Left renal pelvis (tissue), 4 donors: ENCODE measurements at regions not wholly inside any gene's neighbourhood (a gene's known extent, or its start where the extent isn't known, plus 50 kb on each side); places are given as distances from the start of the nearest gene placed in this dataset.
"Not testable (repeated sequence)": the region's sequence is repeated elsewhere in the genome, so short reads cannot be mapped to it uniquely, and the experiment has no call there.

Source experiments
- DNase-seq, 4 donors: peaks; one replicate each; pipeline ENCODE4 v3.0.0-alpha.2; 2013; ENCODE audit warnings: low read depth in 4 of 4, low spot score in 3 of 4

DNA sequence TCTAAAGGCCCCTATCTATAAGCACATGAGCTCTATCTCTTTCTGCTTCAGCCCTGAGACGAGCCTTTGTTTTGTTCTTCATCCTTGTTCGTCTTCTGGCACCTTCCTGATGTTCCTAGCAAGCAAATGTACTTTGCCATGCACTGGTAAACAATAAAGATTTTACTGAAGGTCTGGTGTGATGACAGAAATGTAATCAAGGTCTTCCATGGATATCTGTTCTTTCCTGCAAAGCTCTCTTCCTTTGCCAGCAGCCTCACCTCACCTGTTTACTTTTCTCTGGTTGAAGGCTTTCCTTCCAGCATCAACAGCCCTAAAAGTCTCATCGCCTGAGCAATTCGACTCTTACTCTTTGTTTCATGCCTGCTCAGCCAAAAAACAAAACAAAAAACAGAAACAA, 330.3 kb downstream of the PCNX1 start:
- DNase-seq = no peak

- no peak for DNase-seq
Observed at GRCh38 chr14:71238835-71239234, 331.6 kb downstream of the PCNX1 start.

- no peak for DNase-seq
Observed at GRCh38 chr14:71240171-71240570, 332.9 kb downstream of the PCNX1 start.

GRCh38 chr14:71240866-71241520, 333.7 kb downstream of the PCNX1 start:
- no peak for DNase-seq

DNA sequence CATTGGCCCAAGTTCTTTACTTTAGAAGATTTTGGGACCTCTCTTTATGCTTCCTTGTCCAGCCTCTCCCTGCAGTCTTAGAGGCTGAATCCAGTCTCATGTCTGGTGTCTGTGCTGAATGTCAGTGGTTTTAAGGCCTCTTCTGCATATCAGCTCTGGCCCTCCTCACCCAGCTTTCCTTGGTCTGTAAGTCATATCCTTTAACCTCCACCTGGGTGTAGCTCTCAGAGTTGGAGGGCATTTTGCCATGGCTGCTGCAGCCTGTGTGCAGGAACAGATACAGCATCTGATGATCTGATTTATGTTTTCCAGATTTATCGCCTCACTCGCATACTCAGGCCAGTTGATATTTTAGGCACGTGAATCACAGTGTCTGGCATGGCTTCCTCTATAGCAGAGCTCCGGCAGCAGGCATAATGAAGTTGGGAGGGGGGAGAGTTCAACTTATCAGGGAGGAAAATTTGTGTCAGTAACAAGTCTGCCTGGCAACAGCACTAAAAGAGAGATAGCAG, 335.0 kb downstream of the PCNX1 start:
- DNase-seq = no peak

DNA sequence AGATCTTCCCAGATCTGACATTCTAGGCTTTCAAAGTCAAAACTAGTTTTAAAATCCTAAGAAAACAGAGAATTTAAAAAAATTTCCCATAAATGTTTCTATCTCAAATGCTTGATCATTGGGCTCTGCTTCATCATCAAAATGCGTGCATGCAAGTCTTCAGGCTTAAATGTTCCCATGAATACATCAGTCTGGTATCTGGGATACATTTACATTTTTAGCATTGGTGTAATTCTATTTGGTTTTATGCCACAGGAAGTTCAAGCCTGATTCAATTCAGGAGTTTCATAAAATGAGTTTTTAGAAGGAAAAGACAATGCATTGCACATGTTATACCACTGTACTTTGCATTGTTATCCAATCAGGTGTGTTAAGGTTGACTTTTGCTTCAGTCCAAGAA, 336.4 kb downstream of the PCNX1 start:
- no peak for DNase-seq

DNA sequence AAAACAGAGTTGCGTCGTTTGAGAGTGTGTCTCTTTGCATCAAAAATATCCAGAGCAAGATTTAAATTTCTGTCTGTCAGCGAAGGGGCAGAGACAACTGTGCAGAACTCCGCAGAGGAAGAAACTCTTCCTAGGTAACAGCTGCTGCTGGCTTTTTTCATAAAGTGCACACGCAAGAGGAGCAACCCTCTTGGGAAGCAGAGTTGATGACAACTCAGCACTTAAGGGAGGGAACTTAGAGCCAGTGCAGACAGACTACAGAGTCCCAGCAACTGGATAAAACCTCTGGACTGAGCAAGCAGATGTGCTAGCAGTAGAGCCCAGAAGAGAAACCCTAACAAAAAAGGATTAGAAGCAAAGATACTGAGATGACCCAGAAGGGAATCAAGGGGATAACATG, 337.1 kb downstream of the PCNX1 start:
- DNase-seq = no peak

- no peak for DNase-seq
Observed at GRCh38 chr14:71245659-71246361, 338.6 kb downstream of the PCNX1 start.

DNA sequence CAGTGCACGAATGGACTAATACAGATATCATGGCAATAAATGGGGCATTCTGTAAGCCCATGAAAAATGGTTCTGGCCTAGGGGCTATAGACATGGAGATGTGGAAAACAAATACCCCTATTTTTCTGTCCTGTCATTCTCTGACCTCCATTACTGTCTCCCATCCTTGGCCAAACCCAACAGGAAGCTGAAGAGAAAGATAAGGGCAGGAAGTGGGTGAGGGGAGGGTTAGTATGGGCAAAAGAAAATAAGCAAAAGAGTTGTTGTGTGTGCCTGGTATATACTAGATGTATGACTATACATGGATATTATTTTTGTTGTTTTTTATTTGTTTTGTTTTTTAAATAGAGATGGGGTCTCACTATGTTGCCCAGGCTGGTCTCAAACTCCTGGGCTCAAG, 339.3 kb downstream of the PCNX1 start:
- no peak for DNase-seq

GRCh38 chr14:71247106-71247505, 339.8 kb downstream of the PCNX1 start:
- DNase-seq = no peak

DNA sequence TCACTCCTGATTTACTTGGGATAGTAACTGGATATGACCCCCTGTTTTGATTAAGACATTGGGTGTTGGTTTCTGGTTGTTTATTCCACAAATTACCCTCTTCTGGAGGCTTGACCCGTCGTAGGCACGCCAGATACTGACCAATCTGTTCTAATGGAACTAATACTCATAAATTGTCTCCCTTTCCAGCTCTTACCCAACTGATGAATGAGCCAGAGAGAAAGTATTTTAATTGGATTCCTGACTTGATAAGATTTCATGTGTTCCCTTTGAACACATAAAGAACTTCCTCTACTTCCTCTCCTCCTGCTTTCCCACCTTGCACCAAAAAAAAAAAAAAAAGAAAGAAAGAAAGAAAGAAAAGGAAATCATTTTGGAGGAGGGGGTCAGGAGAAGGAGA, 340.9 kb downstream of the PCNX1 start:
- DNase-seq = no peak

GRCh38 chr14:71250347-71250746, 343.1 kb downstream of the PCNX1 start:
- no peak for DNase-seq

DNA sequence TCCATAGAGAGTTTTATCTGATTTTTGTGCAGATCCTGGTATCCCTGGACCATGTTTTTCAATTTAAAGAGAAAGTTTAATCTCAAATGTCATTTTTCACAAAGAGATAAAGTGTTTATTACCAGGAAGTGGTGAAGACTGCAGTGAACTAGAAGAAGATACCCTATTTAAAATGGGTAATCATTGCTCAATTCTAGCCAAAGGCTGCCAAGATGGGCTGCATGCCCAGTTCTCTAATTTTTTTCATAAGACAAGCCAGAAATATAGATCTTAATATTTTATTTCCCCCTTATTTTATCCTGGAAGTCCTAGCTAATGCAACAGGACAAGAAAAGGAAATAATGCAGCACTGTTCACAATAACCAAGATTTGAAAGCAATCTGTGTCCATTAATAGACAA, 343.5 kb downstream of the PCNX1 start:
- no peak for DNase-seq

DNA sequence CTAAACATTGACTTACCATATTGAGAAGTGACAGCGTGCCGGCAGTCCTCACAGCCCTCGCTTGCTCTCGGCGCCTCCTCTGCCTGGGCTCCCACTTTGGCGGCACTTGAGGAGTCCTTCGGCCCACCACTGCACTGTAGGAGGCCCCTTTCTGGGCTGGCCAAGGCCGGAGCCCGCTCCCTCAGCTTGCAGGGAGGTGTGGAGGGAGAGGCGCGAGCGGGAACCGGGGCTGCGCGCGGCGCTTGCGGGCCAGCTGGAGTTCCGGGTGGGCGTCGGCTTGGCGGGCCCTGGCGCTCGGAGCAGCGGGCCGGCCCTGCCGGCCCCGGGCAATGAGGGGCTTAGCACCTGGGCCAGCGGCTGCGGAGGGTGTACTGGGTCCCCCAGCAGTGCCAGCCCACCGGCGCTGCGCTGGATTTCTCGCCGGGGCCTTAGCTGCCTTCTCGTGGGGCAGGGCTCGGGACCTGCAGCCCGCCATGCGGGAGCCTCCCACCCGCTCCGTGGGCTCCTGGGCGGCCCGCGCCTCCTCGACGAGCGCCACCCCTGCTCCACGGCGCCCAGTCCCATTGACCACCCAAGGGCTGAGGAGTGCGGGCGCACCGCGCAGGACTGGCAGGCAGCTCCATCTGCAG, 346.9 kb downstream of the PCNX1 start:
- not testable (repeated sequence) for DNase-seq

DNA sequence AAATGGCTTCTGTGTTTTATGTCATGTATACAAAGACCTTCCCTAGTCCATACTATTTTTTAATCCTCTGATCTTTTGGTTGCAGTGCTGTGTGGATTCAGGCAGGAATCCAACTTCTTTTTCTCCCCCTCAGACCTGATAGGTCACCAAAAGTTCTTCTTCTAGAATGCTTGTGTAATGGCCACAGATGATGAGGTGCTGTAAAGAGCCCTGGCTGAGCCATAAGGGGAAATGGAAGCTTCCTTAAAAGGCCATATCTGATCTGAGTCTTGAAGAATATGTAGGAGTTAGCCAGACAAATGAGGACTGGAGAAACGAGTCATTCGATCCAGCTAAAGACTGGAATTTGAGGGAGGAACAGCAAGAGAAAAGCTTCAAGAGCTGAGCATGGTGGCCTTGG, 353.9 kb downstream of the PCNX1 start:
- no peak for DNase-seq

GRCh38 chr14:71262441-71262840, 355.2 kb downstream of the PCNX1 start:
- DNase-seq = no peak

DNA sequence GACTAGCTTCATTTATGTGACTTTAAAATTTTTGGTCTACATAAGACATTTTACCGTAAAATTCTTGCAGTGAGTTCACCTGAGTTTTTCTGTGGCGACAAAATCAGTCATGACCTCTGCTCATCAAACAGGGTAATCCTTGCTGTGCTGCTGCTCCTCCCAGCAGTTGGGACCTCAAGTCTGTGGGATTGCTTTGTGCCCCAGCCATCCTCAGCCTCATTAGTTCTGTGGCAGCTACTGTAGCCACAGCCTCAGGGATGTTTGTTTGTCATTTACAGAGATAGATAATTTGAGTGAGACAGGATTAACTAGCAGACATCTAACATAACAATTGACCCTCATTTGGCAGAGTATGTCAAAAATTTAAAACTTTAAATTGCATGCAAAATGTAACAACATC, 357.0 kb downstream of the PCNX1 start:
- no peak for DNase-seq

- no peak for DNase-seq
Observed at GRCh38 chr14:71267007-71267513, 359.8 kb downstream of the PCNX1 start.

DNA sequence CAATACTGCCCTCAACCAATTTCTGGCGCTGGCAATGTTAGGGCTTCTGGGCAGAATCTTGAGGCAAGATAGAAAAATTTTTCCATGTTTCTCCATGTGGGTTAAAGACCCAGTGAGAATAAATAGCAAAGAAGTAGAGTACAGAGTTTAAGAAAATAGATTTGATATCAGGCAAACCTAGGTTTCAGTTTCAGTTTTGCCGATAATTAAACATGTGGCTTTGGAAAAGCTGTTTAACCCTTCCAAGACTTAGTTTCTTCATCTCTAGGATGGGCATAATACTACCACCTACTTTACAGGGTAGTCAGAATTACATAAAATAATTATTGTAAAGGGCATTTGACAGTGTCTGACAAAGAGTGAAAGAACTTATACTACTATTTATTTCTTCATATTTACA, 360.4 kb downstream of the PCNX1 start:
- DNase-seq = no peak

DNA sequence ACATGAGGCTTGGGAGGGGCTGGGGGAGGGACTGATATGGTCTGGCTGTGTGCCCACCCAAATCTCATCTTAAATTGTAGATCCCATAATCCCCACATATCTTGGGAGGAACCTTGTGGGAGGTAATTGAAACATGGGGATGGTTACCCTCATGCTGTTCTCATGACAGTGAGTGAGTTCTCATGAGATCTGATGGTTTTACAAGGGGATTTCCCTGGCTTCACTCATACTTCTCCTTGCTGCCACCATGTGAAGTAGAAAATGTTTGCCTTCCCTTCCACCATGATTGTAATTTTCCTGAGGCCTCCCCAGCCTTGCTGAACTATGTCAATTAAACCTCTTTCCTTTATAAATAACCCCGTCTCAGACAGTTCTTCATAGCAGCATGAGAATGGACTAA, 362.9 kb downstream of the PCNX1 start:
- DNase-seq = no peak

DNA sequence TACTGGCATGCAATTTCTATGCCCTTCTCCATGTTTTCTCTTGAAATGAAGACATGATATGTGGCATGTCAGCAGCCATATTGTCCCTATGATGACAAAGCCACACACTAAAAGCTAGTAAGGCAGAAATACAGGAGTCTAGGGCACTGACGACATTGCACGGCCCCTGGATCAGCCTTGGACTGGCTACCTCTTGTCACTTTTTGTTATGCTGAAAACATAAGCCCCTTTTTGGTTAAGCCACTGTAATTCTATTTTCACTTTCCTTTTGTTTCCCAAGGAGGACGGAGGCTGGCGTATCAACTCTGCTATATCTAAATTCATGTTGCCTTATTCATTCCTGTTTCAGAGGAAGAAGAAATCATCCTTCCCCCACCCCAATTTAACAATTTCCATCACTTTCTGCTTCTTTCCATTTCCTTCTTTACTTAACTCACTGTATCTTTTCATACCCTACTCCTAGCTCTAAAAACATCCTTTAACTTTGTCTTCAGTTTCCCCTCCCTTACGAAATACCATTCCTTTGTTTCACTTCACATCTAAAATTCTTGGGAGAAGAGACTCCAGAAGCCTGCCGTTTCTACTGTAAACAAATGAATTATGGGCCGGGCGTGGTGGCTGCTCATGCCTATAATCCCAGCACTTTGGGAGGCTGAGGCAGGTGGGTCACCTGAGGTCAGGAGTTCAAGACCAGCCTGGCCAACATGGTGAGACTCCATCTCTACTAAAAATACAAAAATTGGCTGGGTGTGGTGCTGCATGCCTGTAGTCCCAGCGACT, 364.1 kb downstream of the PCNX1 start:
- no peak for DNase-seq
